ENCODE measurements at regions not wholly inside any gene's neighbourhood (a gene's known extent, or its start where the extent isn't known, plus 50 kb on each side); places are given as distances from the start of the nearest gene placed in this dataset.
"Not testable (repeated sequence)": the region's sequence is repeated elsewhere in the genome, so short reads cannot be mapped to it uniquely, and the experiment has no call there.

DNA sequence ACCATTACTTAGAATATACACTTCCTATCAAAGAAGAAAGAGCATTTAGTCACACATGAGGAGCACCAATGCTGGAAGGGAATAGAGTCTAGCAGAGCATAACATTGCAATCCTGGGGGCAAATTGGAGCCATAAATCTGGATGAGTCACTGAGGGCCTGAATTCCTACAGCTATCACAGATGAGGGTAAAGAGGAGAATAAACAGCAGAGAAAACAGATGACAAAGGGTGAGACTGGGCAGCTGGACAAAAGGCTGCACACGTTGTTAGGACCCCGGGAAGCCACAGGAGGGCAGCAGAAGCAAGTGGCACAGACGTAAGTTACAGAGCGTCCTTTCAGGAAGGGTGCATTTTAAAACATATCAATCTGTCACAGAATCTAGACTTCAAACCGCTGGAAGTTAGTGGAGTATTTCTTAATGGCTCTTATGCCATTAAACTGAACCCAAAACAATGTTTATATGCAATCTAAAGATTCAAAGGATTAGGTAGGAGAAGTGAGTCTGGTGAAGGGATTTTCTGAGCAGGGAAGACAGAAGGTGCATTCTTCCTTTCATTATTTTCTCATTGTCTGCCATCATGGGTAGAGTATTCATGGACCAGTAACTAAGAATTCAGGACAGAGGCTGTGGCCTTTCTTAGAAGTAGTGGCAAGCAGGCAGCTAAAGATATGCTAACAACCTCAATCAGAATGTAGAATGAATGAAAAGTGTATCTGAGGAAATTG is 159.8 kb upstream of the DAAM1 start:
- Histone ChIP-seq H2AFZ (ENCODE audit: low read depth, low read length) (peak overlapping the region; percentile 47), H3K4me1 (ENCODE audit: insufficient read depth, low read length) (peaks cover 2% of the 10 kb centered on the region), H3K27me3 (ENCODE audit: insufficient read depth, low read length) (no peaks in the 10 kb centered on the region), H3K36me3 (ENCODE audit: insufficient read depth, low read length) (no peaks in the 10 kb centered on the region), H3K4me3 (ENCODE audit: low read length) (no peak overlapping the region), H3K9me3 (ENCODE audit: low read length) (no peaks in the 10 kb centered on the region)

- Histone ChIP-seq H2AFZ (ENCODE audit: low read depth, low read length) (no peak overlapping the region), H3K27me3 (ENCODE audit: insufficient read depth, low read length) (no peaks in the 10 kb centered on the region), H3K4me3 (ENCODE audit: low read length) (no peak overlapping the region), H3K9me3 (ENCODE audit: low read length) (no peaks in the 10 kb centered on the region), H3K36me3 (ENCODE audit: insufficient read depth, low read length) (no peaks in the 10 kb centered on the region), H3K4me1 (ENCODE audit: insufficient read depth, low read length) (peaks cover 2% of the 10 kb centered on the region)
Measured at GRCh38 chr14:59032826-59033225, 155.6 kb upstream of the DAAM1 start.

DNA sequence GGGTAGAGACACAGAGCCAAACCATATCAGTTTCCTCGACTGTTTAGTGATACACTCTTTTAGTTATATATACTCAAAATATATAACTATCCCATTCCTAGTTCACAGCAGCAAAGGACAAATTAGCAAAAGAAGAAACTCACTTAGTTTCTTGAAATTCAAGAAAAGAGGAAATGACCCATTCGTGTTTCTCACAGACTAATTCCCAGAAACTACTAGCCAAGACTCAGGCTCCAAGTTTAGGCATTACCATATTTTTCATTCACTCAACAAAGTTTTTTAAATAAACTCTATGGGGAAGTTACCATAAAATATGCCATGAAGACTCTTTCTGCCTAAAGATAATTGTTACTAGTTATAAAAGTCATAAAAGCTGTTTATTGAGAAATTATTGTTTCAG is 152.3 kb upstream of the DAAM1 start:
- Histone ChIP-seq H3K27me3 (ENCODE audit: insufficient read depth, low read length) (peaks cover 3% of the 10 kb centered on the region), H3K9me3 (ENCODE audit: low read length) (no peaks in the 10 kb centered on the region), H3K4me1 (ENCODE audit: insufficient read depth, low read length) (no peaks in the 10 kb centered on the region), H3K4me3 (ENCODE audit: low read length) (no peak overlapping the region), H2AFZ (ENCODE audit: low read depth, low read length) (no peak overlapping the region), H3K36me3 (ENCODE audit: insufficient read depth, low read length) (no peaks in the 10 kb centered on the region)

- H3K9me3 ChIP-seq (ENCODE audit: low read length), result no peaks in the 10 kb centered on the region
- no peaks in the 10 kb centered on the region for H3K36me3 ChIP-seq (ENCODE audit: insufficient read depth, low read length)
- H3K4me1 ChIP-seq (ENCODE audit: insufficient read depth, low read length), result no peaks in the 10 kb centered on the region
- no peak overlapping the region for H3K4me3 ChIP-seq (ENCODE audit: low read length)
- H3K27me3 ChIP-seq (ENCODE audit: insufficient read depth, low read length), result peaks cover 3% of the 10 kb centered on the region
- H2AFZ ChIP-seq (ENCODE audit: low read depth, low read length), result no peak overlapping the region
Measured at GRCh38 chr14:59037086-59037485, 151.4 kb upstream of the DAAM1 start.

- no peak overlapping the region for H2AFZ ChIP-seq (ENCODE audit: low read depth, low read length)
- peaks cover 3% of the 10 kb centered on the region for H3K27me3 ChIP-seq (ENCODE audit: insufficient read depth, low read length)
- H3K4me3 ChIP-seq (ENCODE audit: low read length), result no peak overlapping the region
- H3K9me3 ChIP-seq (ENCODE audit: low read length), result no peaks in the 10 kb centered on the region
- no peaks in the 10 kb centered on the region for H3K36me3 ChIP-seq (ENCODE audit: insufficient read depth, low read length)
- H3K4me1 ChIP-seq (ENCODE audit: insufficient read depth, low read length), result no peaks in the 10 kb centered on the region
Measured at GRCh38 chr14:59037620-59038019, 150.8 kb upstream of the DAAM1 start.

DNA sequence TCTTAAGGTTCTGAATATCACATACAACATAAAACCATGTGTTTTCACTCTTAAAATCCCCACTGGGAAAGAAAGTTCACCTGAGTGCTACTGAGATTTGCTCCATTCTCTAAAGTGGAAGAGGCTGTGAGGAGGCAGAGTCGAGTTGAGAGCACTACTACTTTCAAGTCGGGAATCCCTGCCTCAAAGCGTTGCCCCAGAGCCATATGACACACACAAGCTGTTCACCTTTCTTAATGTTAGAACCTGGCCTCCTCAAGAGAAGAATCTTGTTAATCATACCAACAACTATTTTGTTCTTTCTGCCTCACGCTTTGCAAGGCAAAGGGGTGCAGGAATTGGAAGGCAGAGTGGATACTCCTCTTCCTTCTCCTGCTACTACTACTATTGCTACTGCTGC is 149.7 kb upstream of the DAAM1 start:
- H3K36me3 ChIP-seq (ENCODE audit: insufficient read depth, low read length), result no peaks in the 10 kb centered on the region
- H3K27me3 ChIP-seq (ENCODE audit: insufficient read depth, low read length), result peaks cover 3% of the 10 kb centered on the region
- H3K4me3 ChIP-seq (ENCODE audit: low read length), result no peak overlapping the region
- H2AFZ ChIP-seq (ENCODE audit: low read depth, low read length), result no peak overlapping the region
- H3K9me3 ChIP-seq (ENCODE audit: low read length), result no peaks in the 10 kb centered on the region
- H3K4me1 ChIP-seq (ENCODE audit: insufficient read depth, low read length), result no peaks in the 10 kb centered on the region

- H3K4me1 ChIP-seq (ENCODE audit: insufficient read depth, low read length), result no peaks in the 10 kb centered on the region
Measured at GRCh38 chr14:59041308-59041707, 147.2 kb upstream of the DAAM1 start.

DNA sequence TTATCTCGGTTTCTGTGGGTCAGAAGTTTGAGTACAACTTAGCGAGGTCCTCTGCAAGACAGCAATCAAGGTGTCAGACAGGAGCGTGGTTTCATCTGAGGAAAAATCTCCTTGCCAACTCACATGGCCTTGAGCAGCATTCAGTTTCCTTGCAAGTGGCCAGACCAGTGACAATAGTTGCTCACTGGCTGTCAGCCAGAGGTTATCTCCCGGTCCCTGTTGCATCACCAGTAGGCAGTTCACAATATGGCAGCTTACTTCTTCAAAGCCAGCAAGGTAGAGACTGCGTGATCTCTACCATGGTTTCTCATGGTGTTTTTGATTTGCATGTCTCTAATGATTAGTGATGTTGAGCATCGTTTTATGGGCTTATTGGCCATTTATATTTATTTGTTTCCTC is 143.8 kb upstream of the DAAM1 start:
- Histone ChIP-seq H3K36me3 (ENCODE audit: insufficient read depth, low read length) (no peaks in the 10 kb centered on the region), H3K27me3 (ENCODE audit: insufficient read depth, low read length) (peaks cover 2% of the 10 kb centered on the region), H3K4me1 (ENCODE audit: insufficient read depth, low read length) (no peaks in the 10 kb centered on the region), H3K4me3 (ENCODE audit: low read length) (no peak overlapping the region), H2AFZ (ENCODE audit: low read depth, low read length) (no peak overlapping the region), H3K9me3 (ENCODE audit: low read length) (no peaks in the 10 kb centered on the region)

More at GRCh38 chr14:59041308-59041707, 147.2 kb upstream of the DAAM1 start:
- H3K9me3 ChIP-seq (ENCODE audit: low read length), result no peaks in the 10 kb centered on the region
- peaks cover 3% of the 10 kb centered on the region for H3K27me3 ChIP-seq (ENCODE audit: insufficient read depth, low read length)
- H2AFZ ChIP-seq (ENCODE audit: low read depth, low read length), result no peak overlapping the region
- H3K4me3 ChIP-seq (ENCODE audit: low read length), result no peak overlapping the region
- no peaks in the 10 kb centered on the region for H3K36me3 ChIP-seq (ENCODE audit: insufficient read depth, low read length)

DNA sequence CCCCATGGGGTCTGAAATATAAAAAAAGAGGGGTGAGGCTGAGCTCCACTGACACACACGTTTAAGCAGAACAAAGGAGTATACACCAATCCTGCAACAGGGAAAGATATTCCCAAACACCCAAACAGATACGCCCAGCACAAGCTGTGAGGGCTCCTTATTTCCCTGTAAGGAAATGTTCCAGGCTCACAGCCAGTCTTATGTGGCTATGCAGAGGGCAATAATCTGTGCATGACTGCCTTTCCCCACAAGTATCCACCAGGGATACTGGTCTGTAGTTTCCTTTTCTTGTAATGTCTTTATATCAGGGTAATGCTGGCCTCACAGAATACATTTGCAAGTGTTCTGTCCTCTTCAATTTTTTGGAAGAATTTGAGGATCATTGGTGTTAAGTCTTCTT is 141.7 kb upstream of the DAAM1 start:
- Histone ChIP-seq H2AFZ (ENCODE audit: low read depth, low read length) (no peak overlapping the region), H3K4me1 (ENCODE audit: insufficient read depth, low read length) (no peaks in the 10 kb centered on the region), H3K9me3 (ENCODE audit: low read length) (no peaks in the 10 kb centered on the region), H3K27me3 (ENCODE audit: insufficient read depth, low read length) (peaks cover 2% of the 10 kb centered on the region), H3K36me3 (ENCODE audit: insufficient read depth, low read length) (no peaks in the 10 kb centered on the region), H3K4me3 (ENCODE audit: low read length) (no peak overlapping the region)

DNA sequence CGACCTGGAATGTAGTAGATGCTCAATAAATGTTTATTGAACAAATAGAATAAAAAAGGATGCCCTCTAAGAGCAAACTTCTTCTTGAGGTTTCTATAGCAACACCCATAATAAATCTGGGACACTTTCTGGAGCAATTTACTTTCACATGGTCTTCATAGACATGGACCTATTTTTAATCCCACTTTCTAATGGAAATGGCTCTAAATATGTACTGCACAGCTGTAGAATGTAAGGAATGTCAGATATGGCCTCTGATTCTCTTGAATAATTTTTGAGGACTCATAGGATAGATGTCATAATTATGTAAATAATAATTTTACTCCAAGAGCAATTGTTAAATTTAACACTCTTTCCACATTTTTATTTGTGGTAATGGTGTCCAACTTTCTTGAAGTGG is 133.5 kb upstream of the DAAM1 start:
- Histone ChIP-seq H3K9me3 (ENCODE audit: low read length) (no peaks in the 10 kb centered on the region), H3K4me3 (ENCODE audit: low read length) (no peak overlapping the region), H3K36me3 (ENCODE audit: insufficient read depth, low read length) (no peaks in the 10 kb centered on the region), H3K27me3 (ENCODE audit: insufficient read depth, low read length) (no peaks in the 10 kb centered on the region), H2AFZ (ENCODE audit: low read depth, low read length) (no peak overlapping the region), H3K4me1 (ENCODE audit: insufficient read depth, low read length) (no peaks in the 10 kb centered on the region)

DNA sequence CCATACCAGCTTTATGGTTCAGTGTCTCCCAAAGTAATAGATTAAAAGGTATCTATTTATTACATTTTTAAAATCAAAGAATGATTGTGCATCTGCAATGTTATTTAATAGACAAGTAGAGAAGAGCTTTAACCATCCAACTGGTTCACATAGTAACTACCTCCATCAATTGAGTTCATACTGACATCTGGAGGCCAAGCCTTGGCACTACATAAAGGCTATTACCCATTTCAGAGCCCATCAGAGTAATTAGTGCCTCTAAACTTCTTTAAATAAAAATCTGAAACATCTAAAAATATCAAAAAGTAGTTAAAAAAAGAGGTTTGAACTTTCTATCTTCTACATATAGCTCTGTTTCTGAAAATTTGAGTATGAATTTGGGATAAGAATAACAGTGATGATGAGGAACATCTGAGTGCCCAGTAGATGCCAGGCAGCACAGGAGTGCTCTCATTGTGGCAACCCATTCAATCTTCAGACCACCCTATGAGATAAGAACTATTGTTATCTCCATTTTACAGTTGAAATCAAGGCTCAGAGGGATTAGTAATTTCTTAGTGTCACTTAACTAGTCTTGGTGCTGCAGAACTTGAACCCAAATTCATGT is 132.9 kb upstream of the DAAM1 start:
- Histone ChIP-seq H3K9me3 (ENCODE audit: low read length) (no peaks in the 10 kb centered on the region), H3K4me3 (ENCODE audit: low read length) (no peak overlapping the region), H2AFZ (ENCODE audit: low read depth, low read length) (no peak overlapping the region), H3K4me1 (ENCODE audit: insufficient read depth, low read length) (no peaks in the 10 kb centered on the region), H3K27me3 (ENCODE audit: insufficient read depth, low read length) (no peaks in the 10 kb centered on the region), H3K36me3 (ENCODE audit: insufficient read depth, low read length) (no peaks in the 10 kb centered on the region)

GRCh38 chr14:59057551-59057950 is 130.9 kb upstream of the DAAM1 start:
- H3K36me3 ChIP-seq (ENCODE audit: insufficient read depth, low read length), result no peaks in the 10 kb centered on the region
- no peaks in the 10 kb centered on the region for H3K9me3 ChIP-seq (ENCODE audit: low read length)
- H3K4me1 ChIP-seq (ENCODE audit: insufficient read depth, low read length), result no peaks in the 10 kb centered on the region
- no peaks in the 10 kb centered on the region for H3K27me3 ChIP-seq (ENCODE audit: insufficient read depth, low read length)
- no peak overlapping the region for H2AFZ ChIP-seq (ENCODE audit: low read depth, low read length)
- no peak overlapping the region for H3K4me3 ChIP-seq (ENCODE audit: low read length)

DNA sequence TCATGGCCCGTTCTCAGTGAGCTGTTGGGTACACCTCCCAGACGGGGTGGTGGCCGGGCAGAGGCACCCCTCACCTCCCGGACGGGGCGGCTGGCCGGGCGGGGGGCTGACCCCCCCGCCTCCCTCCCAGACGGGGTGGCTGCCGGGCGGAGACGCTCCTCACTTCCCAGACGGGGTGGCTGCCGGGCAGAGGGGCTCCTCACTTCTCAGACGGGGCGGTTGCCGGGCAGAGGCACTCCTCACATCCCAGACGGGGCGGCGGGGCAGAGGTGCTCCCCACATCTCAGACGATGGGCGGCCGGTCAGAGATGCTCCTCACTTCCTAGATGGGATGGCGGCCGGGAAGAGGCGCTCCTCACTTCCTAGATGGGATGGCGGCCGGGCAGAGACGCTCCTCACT is 129.7 kb upstream of the DAAM1 start:
- not testable (repeated sequence) for H3K4me1 ChIP-seq (ENCODE audit: insufficient read depth, low read length); H3K9me3 ChIP-seq (ENCODE audit: low read length); H3K27me3 ChIP-seq (ENCODE audit: insufficient read depth, low read length); H3K4me3 ChIP-seq (ENCODE audit: low read length); H3K36me3 ChIP-seq (ENCODE audit: insufficient read depth, low read length); H2AFZ ChIP-seq (ENCODE audit: low read depth, low read length)

DNA sequence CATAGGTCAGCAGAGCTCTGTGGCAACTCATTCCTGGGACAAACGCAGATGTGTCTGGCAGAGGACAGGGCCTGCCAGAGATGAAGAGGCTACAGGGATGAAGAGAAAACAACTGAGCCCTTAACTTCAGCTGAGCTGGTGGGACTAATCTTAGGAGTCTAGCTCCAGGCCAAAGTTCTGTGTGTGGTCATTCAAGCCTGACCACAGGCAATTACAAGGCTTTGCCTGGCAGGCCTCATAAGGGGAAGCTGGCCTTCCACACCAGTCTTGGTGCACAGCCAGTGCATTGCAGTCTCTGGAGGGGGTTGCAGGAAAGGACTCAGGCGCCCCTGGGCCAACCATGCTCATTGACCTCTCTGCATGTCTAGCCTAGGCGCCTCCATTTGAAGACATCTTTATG is 127.6 kb upstream of the DAAM1 start:
- H3K27me3 ChIP-seq (ENCODE audit: insufficient read depth, low read length), result no peaks in the 10 kb centered on the region
- no peak overlapping the region for H2AFZ ChIP-seq (ENCODE audit: low read depth, low read length)
- no peak overlapping the region for H3K4me3 ChIP-seq (ENCODE audit: low read length)
- H3K4me1 ChIP-seq (ENCODE audit: insufficient read depth, low read length), result no peaks in the 10 kb centered on the region
- H3K36me3 ChIP-seq (ENCODE audit: insufficient read depth, low read length), result no peaks in the 10 kb centered on the region
- no peaks in the 10 kb centered on the region for H3K9me3 ChIP-seq (ENCODE audit: low read length)

Data from neuron (in vitro differentiated cells).